Left lung (tissue), 4 donors: ENCODE measurements at regions not wholly inside any gene's neighbourhood (a gene's known extent, or its start where the extent isn't known, plus 50 kb on each side); places are given as distances from the start of the nearest gene placed in this dataset.

Experiments
- ATAC-seq: fragments of 200-7000 bp; cut with Tn5 transposase; one replicate; pipeline ENCODE4 v1.9.1; 2020; ENCODE audit warnings: moderate library complexity
- DNase-seq, 4 donors: peaks; one replicate each; pipeline ENCODE4 v3.0.0-alpha.2; 2013 to 2020
- H3K27ac ChIP-seq, 2 donors: fragments of 200-600 bp; sonication (generic) in 1 of 2; one replicate each; pipeline versions ENCODE4 v1.5.0 to v1.8.0; 2020 to 2021
- H3K27me3 ChIP-seq, 2 donors: fragments of 200-600 bp; sonication (generic) in 1 of 2; one replicate each; pipeline versions ENCODE4 v1.5.0 to v1.8.0; 2020 to 2021
- H3K36me3 ChIP-seq, 2 donors: fragments of 200-600 bp; sonication (generic) in 1 of 2; one replicate each; pipeline versions ENCODE4 v1.5.0 to v1.8.0; 2020 to 2021
- H3K4me1 ChIP-seq, 2 donors: fragments of 200-600 bp; one replicate each; pipeline ENCODE4 v1.8.0; 2021
- H3K4me3 ChIP-seq, 2 donors: fragments of 200-600 bp; sonication (generic) in 1 of 2; one replicate each; pipeline versions ENCODE4 v1.5.0 to v1.8.0; 2020 to 2021; ENCODE audit warnings: mild to moderate bottlenecking in 1 of 2
- H3K9me3 ChIP-seq, 2 donors: fragments of 200-600 bp; sonication (generic) in 1 of 2; one replicate each; pipeline versions ENCODE4 v1.5.0 to v1.8.0; 2020 to 2021
- CTCF ChIP-seq, 2 donors: fragments of 200-600 bp; sonication (generic) in 1 of 2; IDR thresholded peaks; one replicate each; pipeline versions ENCODE4 v1.5.0 to v1.8.0; 2021; ENCODE audit warnings: antibody characterized with exemption in 2 of 2
- intact Hi-C, 2 donors: fragments of 100-400 bp; cut with DNase I; formaldehyde crosslinking; loops; one replicate each; pipeline versions ENCODE4 v1.11.2 to v1.14.2; 2022
- donor health status: DM: no; HTN: yes; CAD: no.
- donor health status: DM: no; HTN: no; CAD: no.

- no peak for ATAC-seq
- no peaks in the 10 kb centered on the region for H3K36me3 ChIP-seq
- no peaks in the 10 kb centered on the region for H3K4me1 ChIP-seq
- DNase-seq, result no peak
- H3K9me3 ChIP-seq, result no peaks in the 10 kb centered on the region
- H3K27ac ChIP-seq, result no peak overlapping the region
- no peak overlapping the region for H3K4me3 ChIP-seq
- TF ChIP-seq CTCF (IDR thresholded peaks at IDR 0.05), result no peak
- intact Hi-C loops, result no loop called here
- H3K27me3 ChIP-seq, result peaks cover 0 to 13% of the 10 kb centered on the region in 2 donors
Observed at GRCh38 chr17:77767148-77767547, 191.4 kb upstream of the TNRC6C start.

- H3K4me3 ChIP-seq, result no peak overlapping the region
- no peak for TF ChIP-seq CTCF (IDR thresholded peaks at IDR 0.05)
- intact Hi-C loops, result no loop called here
- ATAC-seq, result peak; percentile 79
- no peaks in the 10 kb centered on the region for H3K4me1 ChIP-seq
- H3K36me3 ChIP-seq, result no peaks in the 10 kb centered on the region
- H3K27me3 ChIP-seq, result peaks cover 0 to 13% of the 10 kb centered on the region in 2 donors
- no peaks in the 10 kb centered on the region for H3K9me3 ChIP-seq
- no peak overlapping the region for H3K27ac ChIP-seq
- peak in 1 of 4 donors; percentile 42 for DNase-seq
Observed at GRCh38 chr17:77768248-77768852, 190.2 kb upstream of the TNRC6C start.

- peak in 1 of 4 donors; percentile 67 for DNase-seq
- H3K4me3 ChIP-seq, result no peak overlapping the region
- H3K9me3 ChIP-seq, result no peaks in the 10 kb centered on the region
- H3K4me1 ChIP-seq, result no peaks in the 10 kb centered on the region
- H3K27ac ChIP-seq, result no peak overlapping the region
- peak; percentile 6 for ATAC-seq
- no peak for TF ChIP-seq CTCF (IDR thresholded peaks at IDR 0.05)
- H3K36me3 ChIP-seq, result no peaks in the 10 kb centered on the region
- intact Hi-C loops, result no loop called here
- peaks cover 0 to 13% of the 10 kb centered on the region in 2 donors for H3K27me3 ChIP-seq
Observed at GRCh38 chr17:77769215-77769614, 189.3 kb upstream of the TNRC6C start.

GRCh38 chr17:77769762-77770161, 188.7 kb upstream of the TNRC6C start:
- Histone ChIP-seq H3K4me1 (no peaks in the 10 kb centered on the region), H3K27me3 (peaks cover 0 to 8% of the 10 kb centered on the region in 2 donors), H3K9me3 (no peaks in the 10 kb centered on the region), H3K27ac (no peak overlapping the region), H3K36me3 (no peaks in the 10 kb centered on the region), H3K4me3 (no peak overlapping the region)
- ATAC-seq (no peak), DNase-seq (no peak)
- intact Hi-C loops, result no loop called here
- no peak for TF ChIP-seq CTCF (IDR thresholded peaks at IDR 0.05)

- DNase-seq, result no peak
- no peak for TF ChIP-seq CTCF (IDR thresholded peaks at IDR 0.05)
- H3K4me1 ChIP-seq, result no peaks in the 10 kb centered on the region
- intact Hi-C loops, result no loop called here
- no peak overlapping the region for H3K27ac ChIP-seq
- H3K36me3 ChIP-seq, result no peaks in the 10 kb centered on the region
- peak; percentile 27 for ATAC-seq
- no peak overlapping the region for H3K4me3 ChIP-seq
- no peaks in the 10 kb centered on the region for H3K9me3 ChIP-seq
- H3K27me3 ChIP-seq, result peaks cover 0 to 8% of the 10 kb centered on the region in 2 donors
Observed at GRCh38 chr17:77770331-77771105, 188.0 kb upstream of the TNRC6C start.
